ENCODE measurements at regions not wholly inside any gene's neighbourhood (a gene's known extent, or its start where the extent isn't known, plus 50 kb on each side); places are given as distances from the start of the nearest gene placed in this dataset.

DNA sequence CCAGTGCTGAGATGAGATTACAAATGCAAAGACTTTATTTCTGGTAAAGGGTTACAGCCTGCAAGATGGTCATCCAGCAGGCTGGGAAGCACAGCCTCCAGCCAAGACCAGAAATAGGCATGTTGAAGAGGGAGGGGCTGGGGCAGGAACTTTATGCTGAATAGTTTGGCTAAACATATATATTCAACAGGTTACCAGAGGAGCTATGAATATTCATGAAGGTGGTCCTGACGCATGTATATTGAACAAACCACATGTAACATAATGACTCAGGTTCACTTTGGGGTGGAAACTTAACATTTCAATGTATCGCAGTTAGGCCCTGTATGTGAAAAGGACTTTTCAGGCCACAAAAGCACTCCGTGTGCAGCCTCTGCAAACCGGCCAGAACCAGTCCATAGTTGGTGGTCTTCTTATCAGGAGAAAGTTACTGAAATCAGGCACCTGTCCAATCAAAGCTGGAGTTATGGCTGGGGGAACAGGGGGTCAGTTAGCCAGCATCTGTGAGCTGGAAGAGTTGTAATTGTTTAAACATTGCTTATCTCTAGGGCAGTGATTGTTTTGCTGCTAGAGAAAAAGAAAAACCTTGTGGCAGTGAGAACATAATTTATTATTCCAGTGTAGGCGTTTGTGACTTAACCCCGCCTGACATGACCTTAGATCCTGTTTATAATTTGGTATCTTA is 372.9 kb upstream of the AUTS2 start (continued):
- TF ChIP-seq REST (IDR thresholded peaks at IDR 0.05; ENCODE audit: unreplicated experiment) = no peak

GRCh38 chr7:69228212-69228811 is 370.0 kb upstream of the AUTS2 start:
- peaks cover 37% of the 10 kb centered on the region for H3K27me3 Mint-ChIP-seq (ENCODE audit: insufficient read depth, low read depth, poor library complexity)
- peaks cover 75% of the 10 kb centered on the region for H3K27me3 ChIP-seq (ENCODE audit: insufficient read depth)
- no peak overlapping the region for H2AFZ ChIP-seq

DNA sequence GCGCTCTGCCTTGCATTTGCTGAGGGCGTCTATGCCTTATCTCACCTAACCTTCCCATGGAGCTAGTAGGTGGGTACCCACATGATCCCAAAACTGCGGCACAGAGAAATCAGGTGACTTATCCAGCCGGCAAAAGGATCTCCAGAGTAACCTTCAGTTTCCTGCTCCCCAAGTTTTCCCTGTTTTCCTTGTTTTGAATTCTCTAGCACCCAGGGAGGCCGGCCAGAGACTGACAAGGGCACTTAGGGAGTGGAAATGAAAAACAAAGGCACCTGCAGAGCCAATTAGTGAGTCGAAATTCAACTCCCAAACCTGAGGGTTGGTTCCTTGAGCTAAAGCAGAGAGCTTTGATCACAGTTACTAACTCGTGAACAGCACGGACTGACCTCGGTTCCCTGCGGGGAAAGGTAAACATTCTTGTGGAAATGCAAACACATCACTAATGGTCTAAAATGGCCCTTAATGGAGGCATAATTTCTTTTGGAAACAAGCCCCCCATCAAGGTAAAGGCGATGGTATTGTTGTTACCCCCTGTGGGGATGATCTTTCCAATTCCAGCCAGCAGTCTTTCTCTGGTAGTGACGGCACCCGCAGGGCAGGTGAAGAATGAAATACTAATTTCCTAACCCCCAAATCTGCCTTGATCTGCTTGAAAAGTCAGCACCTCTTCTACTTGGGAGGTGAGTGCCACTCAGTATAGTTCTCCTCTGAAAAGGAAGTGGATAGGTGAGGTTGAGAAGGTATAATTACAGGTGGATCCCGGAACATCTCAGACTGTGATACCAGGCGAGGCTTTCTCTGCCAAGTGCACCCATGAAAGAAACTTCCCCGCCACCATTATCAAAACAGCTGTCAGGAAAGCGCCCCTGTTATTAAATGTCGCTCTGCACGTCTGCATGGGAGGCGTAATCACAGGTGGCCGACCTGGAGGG is 365.6 kb upstream of the AUTS2 start:
- TF ChIP-seq NANOG (IDR thresholded peaks at IDR 0.05; ENCODE audit: borderline replicate concordance) (peak; percentile 99), POLR2AphosphoS5 (IDR thresholded peaks at IDR 0.05; ENCODE audit: low read depth) (peak; percentile 57), ZNF114 (CRISPR knock-in tag; IDR thresholded peaks at IDR 0.05) (no peak), JUNB (IDR thresholded peaks at IDR 0.05; ENCODE audit: unreplicated experiment) (no peak), ZNF331 (CRISPR knock-in tag; IDR thresholded peaks at IDR 0.05; ENCODE audit: low read depth) (no peak)
- peaks cover 14% of the 10 kb centered on the region; the same call in 2 of the 3 replicates for H3K36me3 Mint-ChIP-seq (ENCODE audit: low read depth)
- H3K4me1 Mint-ChIP-seq = peaks cover 5% of the 10 kb centered on the region; the same call in 2 of the 3 replicates
- H3K9me2 ChIP-seq (ENCODE audit: insufficient read depth) = no peaks in the 10 kb centered on the region
- H4K20me1 ChIP-seq (replicated peaks; ENCODE audit: insufficient read depth) = peaks cover 6% of the 10 kb centered on the region; the same call in 1 of the 2 replicates
- no peak overlapping the region for H2AFZ ChIP-seq
- H3F3A ChIP-seq (replicated peaks; ENCODE audit: low read depth) = no peaks in the 10 kb centered on the region
- H3K9me3 Mint-ChIP-seq = peaks cover 90% of the 10 kb centered on the region
- DNase-seq (ENCODE audit: low spot score) (peak; percentile 94), ATAC-seq (peak; percentile 94)
- H3K27ac ChIP-seq (ENCODE audit: low read depth) = no peak overlapping the region
- H3K27me3 Mint-ChIP-seq (ENCODE audit: insufficient read depth, low read depth, poor library complexity) = peaks cover 67% of the 10 kb centered on the region
- peaks cover 11% of the 10 kb centered on the region; the same call in 1 of the 2 replicates for H3K4me1 ChIP-seq (ENCODE audit: insufficient read depth)
- peaks cover 95% of the 10 kb centered on the region for H3K27me3 ChIP-seq (ENCODE audit: insufficient read depth)
- H3K4me3 ChIP-seq = 0 out of 2 replicates have a peak overlapping the region, but pooled peaks have one; percentile 2
- no peaks in the 10 kb centered on the region for H3K36me3 ChIP-seq (ENCODE audit: insufficient read depth)
- no peaks in the 10 kb centered on the region for H3K79me2 ChIP-seq (replicated peaks; ENCODE audit: insufficient read depth)
- no peak overlapping the region for H3K4me3 Mint-ChIP-seq
- peak overlapping the region; percentile 60 for H3K4me2 ChIP-seq
- no peak overlapping the region for H3K27ac Mint-ChIP-seq

More at GRCh38 chr7:69228212-69228811, 370.0 kb upstream of the AUTS2 start:
- Histone ChIP-seq H4K20me1 (replicated peaks; ENCODE audit: insufficient read depth) (peaks cover 6% of the 10 kb centered on the region; the same call in 1 of the 2 replicates), H3K4me2 (no peak overlapping the region), H3K79me2 (replicated peaks; ENCODE audit: insufficient read depth) (no peaks in the 10 kb centered on the region), H3K9me2 (ENCODE audit: insufficient read depth) (no peaks in the 10 kb centered on the region), H3K27ac (ENCODE audit: low read depth) (no peak overlapping the region), H3K4me3 (no peak overlapping the region), H3K4me1 (ENCODE audit: insufficient read depth) (peaks cover 4% of the 10 kb centered on the region; the same call in 1 of the 2 replicates), H3F3A (replicated peaks; ENCODE audit: low read depth) (no peaks in the 10 kb centered on the region), H3K36me3 (ENCODE audit: insufficient read depth) (no peaks in the 10 kb centered on the region)
- H3K27ac Mint-ChIP-seq = no peak overlapping the region
- TF ChIP-seq CREB1 (CRISPR knock-in tag; IDR thresholded peaks at IDR 0.05; ENCODE audit: low read depth) (no peak), EZH2phosphoT487 (IDR thresholded peaks at IDR 0.05; ENCODE audit: unreplicated experiment) (no peak)
- TF ChIP-seq, protein P1, sequence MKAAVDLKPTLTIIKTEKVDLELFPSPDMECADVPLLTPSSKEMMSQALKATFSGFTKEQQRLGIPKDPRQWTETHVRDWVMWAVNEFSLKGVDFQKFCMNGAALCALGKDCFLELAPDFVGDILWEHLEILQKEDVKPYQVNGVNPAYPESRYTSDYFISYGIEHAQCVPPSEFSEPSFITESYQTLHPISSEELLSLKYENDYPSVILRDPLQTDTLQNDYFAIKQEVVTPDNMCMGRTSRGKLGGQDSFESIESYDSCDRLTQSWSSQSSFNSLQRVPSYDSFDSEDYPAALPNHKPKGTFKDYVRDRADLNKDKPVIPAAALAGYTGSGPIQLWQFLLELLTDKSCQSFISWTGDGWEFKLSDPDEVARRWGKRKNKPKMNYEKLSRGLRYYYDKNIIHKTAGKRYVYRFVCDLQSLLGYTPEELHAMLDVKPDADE (IDR thresholded peaks at IDR 0.05) = no peak
- ATAC-seq (no peak), DNase-seq (ENCODE audit: low spot score) (no peak)
- H3K4me1 Mint-ChIP-seq = peaks cover 5% of the 10 kb centered on the region; the same call in 2 of the 3 replicates
- H3K36me3 Mint-ChIP-seq (ENCODE audit: low read depth) = peaks cover 20% of the 10 kb centered on the region; the same call in 2 of the 3 replicates
- peaks cover 90% of the 10 kb centered on the region for H3K9me3 Mint-ChIP-seq
- no peak overlapping the region for H3K4me3 Mint-ChIP-seq
